ENCODE measurements at regions not wholly inside any gene's neighbourhood (a gene's known extent, or its start where the extent isn't known, plus 50 kb on each side); places are given as distances from the start of the nearest gene placed in this dataset.

DNA sequence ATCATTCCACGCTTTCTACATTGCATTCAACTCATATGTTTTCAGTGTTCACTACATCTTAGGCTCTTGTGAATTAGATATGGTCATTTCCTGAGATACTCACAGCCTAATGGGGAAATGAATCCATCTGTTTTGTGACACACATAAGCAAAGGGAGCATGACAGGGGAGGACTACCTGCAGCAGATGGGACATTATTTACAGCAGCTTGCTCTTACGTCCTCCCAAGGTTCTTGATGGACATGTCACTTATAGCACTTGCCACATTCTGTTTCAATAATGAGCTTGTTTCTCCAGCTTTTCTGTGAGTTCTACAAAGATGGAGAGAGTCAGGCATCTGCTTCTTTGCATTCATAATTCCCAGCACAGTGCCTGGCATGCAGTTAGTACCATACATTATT lies 1509.6 kb upstream of the TMEM132C start:
- TF ChIP-seq, protein P1, sequence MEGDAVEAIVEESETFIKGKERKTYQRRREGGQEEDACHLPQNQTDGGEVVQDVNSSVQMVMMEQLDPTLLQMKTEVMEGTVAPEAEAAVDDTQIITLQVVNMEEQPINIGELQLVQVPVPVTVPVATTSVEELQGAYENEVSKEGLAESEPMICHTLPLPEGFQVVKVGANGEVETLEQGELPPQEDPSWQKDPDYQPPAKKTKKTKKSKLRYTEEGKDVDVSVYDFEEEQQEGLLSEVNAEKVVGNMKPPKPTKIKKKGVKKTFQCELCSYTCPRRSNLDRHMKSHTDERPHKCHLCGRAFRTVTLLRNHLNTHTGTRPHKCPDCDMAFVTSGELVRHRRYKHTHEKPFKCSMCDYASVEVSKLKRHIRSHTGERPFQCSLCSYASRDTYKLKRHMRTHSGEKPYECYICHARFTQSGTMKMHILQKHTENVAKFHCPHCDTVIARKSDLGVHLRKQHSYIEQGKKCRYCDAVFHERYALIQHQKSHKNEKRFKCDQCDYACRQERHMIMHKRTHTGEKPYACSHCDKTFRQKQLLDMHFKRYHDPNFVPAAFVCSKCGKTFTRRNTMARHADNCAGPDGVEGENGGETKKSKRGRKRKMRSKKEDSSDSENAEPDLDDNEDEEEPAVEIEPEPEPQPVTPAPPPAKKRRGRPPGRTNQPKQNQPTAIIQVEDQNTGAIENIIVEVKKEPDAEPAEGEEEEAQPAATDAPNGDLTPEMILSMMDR (IDR thresholded peaks at IDR 0.05; ENCODE audit: insufficient read depth, low read length) = no peak
- DNase-seq (ENCODE audit: low read depth) = no peak
- H3K4me3 ChIP-seq (ENCODE audit: low read depth, low read length) = no peak overlapping the region

GRCh38 chr12:126760092-126760491 lies 1506.9 kb upstream of the TMEM132C start:
- TF ChIP-seq, protein P1 (IDR thresholded peaks at IDR 0.05; ENCODE audit: insufficient read depth, low read length) = no peak
- DNase-seq (ENCODE audit: low read depth) = no peak
- H3K4me3 ChIP-seq (ENCODE audit: low read depth, low read length) = no peak overlapping the region

GRCh38 chr12:126761420-126761819 lies 1505.5 kb upstream of the TMEM132C start:
- no peak overlapping the region for H3K4me3 ChIP-seq (ENCODE audit: low read depth, low read length)
- TF ChIP-seq, protein P1 (IDR thresholded peaks at IDR 0.05; ENCODE audit: insufficient read depth, low read length) = no peak
- DNase-seq (ENCODE audit: low read depth) = no peak

DNA sequence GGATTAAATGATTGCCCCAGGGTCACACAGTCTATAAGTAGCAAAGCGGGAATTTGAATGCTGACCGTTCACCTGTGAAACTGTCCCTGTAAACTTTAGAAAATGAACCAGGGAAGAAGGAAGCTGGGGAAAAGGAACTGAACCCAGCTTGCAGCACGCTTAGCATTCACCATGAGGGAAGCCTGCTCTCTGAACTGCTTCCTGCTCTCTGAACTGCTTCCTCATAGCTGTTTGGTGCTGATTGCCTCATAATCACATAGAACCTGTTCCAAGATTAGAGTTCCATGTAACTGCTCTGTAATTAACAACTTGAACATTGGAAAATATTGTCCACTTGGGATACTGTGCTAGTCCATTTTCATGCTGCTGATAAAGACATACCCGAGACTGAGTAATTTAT lies 1504.8 kb upstream of the TMEM132C start:
- DNase-seq (ENCODE audit: low read depth) = no peak
- TF ChIP-seq, protein P1 (IDR thresholded peaks at IDR 0.05; ENCODE audit: insufficient read depth, low read length) = no peak
- no peak overlapping the region for H3K4me3 ChIP-seq (ENCODE audit: low read depth, low read length)

DNA sequence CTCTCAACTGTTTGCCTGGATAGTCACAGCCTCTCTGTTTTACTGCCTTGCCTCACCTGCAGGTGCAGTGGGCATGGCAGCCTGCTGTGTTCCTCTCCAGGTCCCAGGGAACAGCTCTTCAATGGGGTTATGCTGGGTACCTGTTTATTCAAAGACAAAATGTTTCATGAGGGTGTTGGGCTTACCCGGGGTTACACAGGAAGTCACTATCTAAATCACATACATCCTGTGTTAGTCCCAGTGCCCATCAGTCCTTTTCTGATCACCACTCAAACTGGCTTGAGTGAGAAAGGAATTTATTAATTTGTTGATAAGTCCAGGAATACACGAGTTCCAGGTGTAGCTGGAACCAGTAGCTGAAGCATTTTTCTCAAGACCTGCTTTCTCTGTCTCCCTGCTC lies 1503.6 kb upstream of the TMEM132C start:
- DNase-seq (ENCODE audit: low read depth) = no peak
- no peak overlapping the region for H3K4me3 ChIP-seq (ENCODE audit: low read depth, low read length)
- TF ChIP-seq, protein P1 (IDR thresholded peaks at IDR 0.05; ENCODE audit: insufficient read depth, low read length) = no peak

GRCh38 chr12:126767334-126767733 lies 1499.6 kb upstream of the TMEM132C start:
- TF ChIP-seq, protein P1 (IDR thresholded peaks at IDR 0.05; ENCODE audit: insufficient read depth, low read length) = no peak
- no peak overlapping the region for H3K4me3 ChIP-seq (ENCODE audit: low read depth, low read length)
- DNase-seq (ENCODE audit: low read depth) = no peak

DNA sequence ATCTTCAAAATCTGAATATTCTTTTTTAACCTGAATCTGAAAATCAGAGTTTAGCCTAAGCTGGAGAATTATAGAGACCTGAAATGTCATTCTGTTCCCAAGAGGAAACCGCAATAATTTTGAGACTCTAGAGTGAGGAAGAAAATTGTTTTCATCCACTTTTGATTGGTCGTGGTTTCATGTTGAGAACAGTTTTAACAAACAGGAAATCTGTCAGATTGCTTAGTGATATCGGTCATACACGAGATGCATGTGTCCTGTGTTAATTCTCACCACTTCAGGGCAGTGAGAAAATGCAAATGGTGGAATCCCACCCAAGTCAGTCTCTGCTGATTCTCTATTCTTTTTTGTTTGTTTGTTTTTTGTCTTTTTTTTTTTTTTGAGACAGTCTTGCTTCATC lies 1498.5 kb upstream of the TMEM132C start:
- TF ChIP-seq, protein P1 (IDR thresholded peaks at IDR 0.05; ENCODE audit: insufficient read depth, low read length) = no peak
- DNase-seq (ENCODE audit: low read depth) = no peak
- no peak overlapping the region for H3K4me3 ChIP-seq (ENCODE audit: low read depth, low read length)

Data from fibroblast of the aortic adventitia (primary cell).